ENCODE measurements at regions not wholly inside any gene's neighbourhood (a gene's known extent, or its start where the extent isn't known, plus 50 kb on each side); places are given as distances from the start of the nearest gene placed in this dataset.

DNA sequence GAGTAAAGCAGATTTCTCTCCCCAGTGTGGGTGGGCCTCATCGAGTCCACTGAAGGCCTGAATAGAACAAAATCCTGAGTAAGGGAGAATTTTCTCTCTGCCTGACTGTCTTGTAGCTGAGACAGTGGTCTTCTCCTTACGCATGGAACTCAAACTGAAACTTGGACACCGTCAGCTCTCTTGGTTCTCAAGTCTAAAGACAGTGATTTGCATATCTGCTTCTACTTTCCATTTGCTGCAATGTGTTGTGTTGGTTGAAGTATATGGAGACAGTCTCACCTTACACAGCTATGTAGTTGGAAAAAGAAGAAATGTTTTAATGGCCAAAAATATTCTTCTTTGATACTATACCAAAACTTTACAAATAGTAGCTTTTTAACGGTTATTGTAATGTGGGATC lies 160.2 kb upstream of the LMNTD1 start:
- H3K36me3 Mint-ChIP-seq (ENCODE audit: low read depth) = peaks cover 6% of the 10 kb centered on the region
- H3K27me3 Mint-ChIP-seq (ENCODE audit: low read depth) = no peaks in the 10 kb centered on the region
- no peak overlapping the region for H3K4me3 Mint-ChIP-seq
- H3K9me3 Mint-ChIP-seq = peaks cover 6% of the 10 kb centered on the region
- H3K4me1 Mint-ChIP-seq = peaks cover 13% of the 10 kb centered on the region
- peak overlapping the region in 1 of 3 experiments; percentile 47 for H3K27ac Mint-ChIP-seq
- TF ChIP-seq CTCF (IDR thresholded peaks at IDR 0.05; ENCODE audit: unreplicated experiment in 3 of 3) = no peak

GRCh38 chr12:25714198-25714984 lies 161.3 kb upstream of the LMNTD1 start:
- no peaks in the 10 kb centered on the region for H3K27me3 Mint-ChIP-seq (ENCODE audit: low read depth)
- TF ChIP-seq CTCF (IDR thresholded peaks at IDR 0.05; ENCODE audit: unreplicated experiment in 3 of 3) = no peak
- no peak overlapping the region for H3K4me3 Mint-ChIP-seq
- peaks cover 13% of the 10 kb centered on the region for H3K4me1 Mint-ChIP-seq
- peak overlapping the region in 2 of 3 experiments; percentile 36 to 81 for H3K27ac Mint-ChIP-seq
- H3K36me3 Mint-ChIP-seq (ENCODE audit: low read depth) = no peaks in the 10 kb centered on the region
- no peaks in the 10 kb centered on the region for H3K9me3 Mint-ChIP-seq

GRCh38 chr12:25715102-25715501 lies 162.0 kb upstream of the LMNTD1 start:
- no peaks in the 10 kb centered on the region for H3K36me3 Mint-ChIP-seq (ENCODE audit: low read depth)
- H3K4me3 Mint-ChIP-seq = no peak overlapping the region
- peaks cover 13% of the 10 kb centered on the region for H3K4me1 Mint-ChIP-seq
- H3K27ac Mint-ChIP-seq = peak overlapping the region in 2 of 3 experiments; percentile 16 to 81
- no peak for TF ChIP-seq CTCF (IDR thresholded peaks at IDR 0.05; ENCODE audit: unreplicated experiment in 3 of 3)
- H3K27me3 Mint-ChIP-seq (ENCODE audit: low read depth) = no peaks in the 10 kb centered on the region
- H3K9me3 Mint-ChIP-seq = no peaks in the 10 kb centered on the region

GRCh38 chr12:25716842-25717241 lies 163.8 kb upstream of the LMNTD1 start:
- H3K36me3 Mint-ChIP-seq (ENCODE audit: low read depth) = no peaks in the 10 kb centered on the region
- H3K4me1 Mint-ChIP-seq = peaks cover 13% of the 10 kb centered on the region
- H3K27ac Mint-ChIP-seq = no peak overlapping the region
- H3K27me3 Mint-ChIP-seq (ENCODE audit: low read depth) = no peaks in the 10 kb centered on the region
- TF ChIP-seq CTCF (IDR thresholded peaks at IDR 0.05; ENCODE audit: unreplicated experiment in 3 of 3) = no peak
- H3K9me3 Mint-ChIP-seq = no peaks in the 10 kb centered on the region
- no peak overlapping the region for H3K4me3 Mint-ChIP-seq

- no peak for TF ChIP-seq CTCF (IDR thresholded peaks at IDR 0.05; ENCODE audit: unreplicated experiment in 3 of 3)
- Mint-ChIP-seq H3K27me3 (ENCODE audit: low read depth) (no peaks in the 10 kb centered on the region), H3K4me3 (no peak overlapping the region), H3K4me1 (peaks cover 13% of the 10 kb centered on the region), H3K9me3 (no peaks in the 10 kb centered on the region), H3K36me3 (ENCODE audit: low read depth) (no peaks in the 10 kb centered on the region), H3K27ac (no peak overlapping the region)
These were observed 164.5 kb upstream of the LMNTD1 start for GRCh38 chr12:25717552-25717951.
